ENCODE measurements at regions not wholly inside any gene's neighbourhood (a gene's known extent, or its start where the extent isn't known, plus 50 kb on each side); places are given as distances from the start of the nearest gene placed in this dataset.

GRCh38 chr5:144798595-144798994 is 627.9 kb downstream of the KCTD16 start:
- DNase-seq (ENCODE audit: low spot score) = no peak
- Histone ChIP-seq H3K79me2 (ENCODE audit: insufficient read depth, low read length) (no peaks in the 10 kb centered on the region), H3K27ac (ENCODE audit: extremely low read length, insufficient read depth, low read length) (no peak overlapping the region), H3K4me3 (replicated peaks in 1 of 3; ENCODE audit: insufficient read depth in 1 of 3, low read depth in 2 of 3, low read length in 3 of 3) (no peak overlapping the region), H3K4me2 (ENCODE audit: low read depth, low read length) (no peak overlapping the region), H3K36me3 (replicated peaks in 1 of 2; ENCODE audit: control insufficient read depth in 1 of 2, insufficient read depth in 2 of 2, low read length in 2 of 2) (no peaks in the 10 kb centered on the region), H3K9me3 (ENCODE audit: low read length) (peaks cover 5% of the 10 kb centered on the region; the same call in 1 of the 2 replicates), H3K9ac (ENCODE audit: insufficient read depth, low read depth, low read length) (no peak overlapping the region), H3K4me1 (ENCODE audit: insufficient read depth, low read length) (no peaks in the 10 kb centered on the region), H2AFZ (ENCODE audit: low read length) (no peak overlapping the region), H4K20me1 (ENCODE audit: insufficient read depth, low read length) (no peaks in the 10 kb centered on the region), H3K27me3 (ENCODE audit: control insufficient read depth in 1 of 2, insufficient read depth in 2 of 2, low read length in 2 of 2) (no peaks in the 10 kb centered on the region)
- TF ChIP-seq, protein P1, sequence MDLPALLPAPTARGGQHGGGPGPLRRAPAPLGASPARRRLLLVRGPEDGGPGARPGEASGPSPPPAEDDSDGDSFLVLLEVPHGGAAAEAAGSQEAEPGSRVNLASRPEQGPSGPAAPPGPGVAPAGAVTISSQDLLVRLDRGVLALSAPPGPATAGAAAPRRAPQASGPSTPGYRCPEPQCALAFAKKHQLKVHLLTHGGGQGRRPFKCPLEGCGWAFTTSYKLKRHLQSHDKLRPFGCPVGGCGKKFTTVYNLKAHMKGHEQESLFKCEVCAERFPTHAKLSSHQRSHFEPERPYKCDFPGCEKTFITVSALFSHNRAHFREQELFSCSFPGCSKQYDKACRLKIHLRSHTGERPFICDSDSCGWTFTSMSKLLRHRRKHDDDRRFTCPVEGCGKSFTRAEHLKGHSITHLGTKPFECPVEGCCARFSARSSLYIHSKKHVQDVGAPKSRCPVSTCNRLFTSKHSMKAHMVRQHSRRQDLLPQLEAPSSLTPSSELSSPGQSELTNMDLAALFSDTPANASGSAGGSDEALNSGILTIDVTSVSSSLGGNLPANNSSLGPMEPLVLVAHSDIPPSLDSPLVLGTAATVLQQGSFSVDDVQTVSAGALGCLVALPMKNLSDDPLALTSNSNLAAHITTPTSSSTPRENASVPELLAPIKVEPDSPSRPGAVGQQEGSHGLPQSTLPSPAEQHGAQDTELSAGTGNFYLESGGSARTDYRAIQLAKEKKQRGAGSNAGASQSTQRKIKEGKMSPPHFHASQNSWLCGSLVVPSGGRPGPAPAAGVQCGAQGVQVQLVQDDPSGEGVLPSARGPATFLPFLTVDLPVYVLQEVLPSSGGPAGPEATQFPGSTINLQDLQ (CRISPR knock-in tag; IDR thresholded peaks at IDR 0.05) = no peak
- TF ChIP-seq, protein P2, sequence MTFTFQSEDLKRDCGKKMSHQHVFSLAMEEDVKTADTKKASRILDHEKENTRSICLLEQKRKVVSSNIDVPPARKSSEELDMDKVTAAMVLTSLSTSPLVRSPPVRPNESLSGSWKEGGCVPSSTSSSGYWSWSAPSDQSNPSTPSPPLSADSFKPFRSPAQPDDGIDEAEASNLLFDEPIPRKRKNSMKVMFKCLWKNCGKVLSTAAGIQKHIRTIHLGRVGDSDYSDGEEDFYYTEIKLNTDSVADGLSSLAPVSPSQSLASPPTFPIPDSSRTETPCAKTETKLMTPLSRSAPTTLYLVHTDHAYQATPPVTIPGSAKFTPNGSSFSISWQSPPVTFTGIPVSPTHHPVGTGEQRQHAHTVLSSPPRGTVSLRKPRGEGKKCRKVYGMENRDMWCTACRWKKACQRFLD (CRISPR knock-in tag; IDR thresholded peaks at IDR 0.05; ENCODE audit: borderline replicate concordance) = no peak
- TF ChIP-seq ZFP37 (CRISPR knock-in tag; IDR thresholded peaks at IDR 0.05; ENCODE audit: borderline replicate concordance) (no peak), JUNB (CRISPR knock-in tag; IDR thresholded peaks at IDR 0.05; ENCODE audit: borderline replicate concordance) (no peak), ZKSCAN5 (CRISPR knock-in tag; IDR thresholded peaks at IDR 0.05) (no peak)
- BruUV-seq (replicated peaks) = no TSS peak
- in situ Hi-C loops (cut with HindIII; ENCODE audit: extremely low pct_ligation_motif_present, low pct_unique_long_range_greater_than_20kb) (no loop called here), intact Hi-C loops (cut with micrococcal nuclease; ENCODE audit: unreplicated experiment) (no loop called here)
- POLR2A ChIA-PET = no interaction called here
- ATAC-seq = no peak
- WGBS (ENCODE audit: low lambda C conversion rate) = 0% methylated on average over 1 of the region's 1 CpG
- CTCF ChIA-PET (ENCODE audit: low intra/inter-chr PET ratio, low total read pairs) = no interaction called here
- FAIRE-seq = no peak

Measured in HepG2 (cell line).